HCT116 (cell line): ENCODE measurements at regions not wholly inside any gene's neighbourhood (a gene's known extent, or its start where the extent isn't known, plus 50 kb on each side); places are given as distances from the start of the nearest gene placed in this dataset.

Experiments used
- ATAC-seq: fragments of 200-7000 bp; cut with Tn5 transposase; 2 replicates; pipeline ENCODE4 v1.9.1; 2020; ENCODE audit warnings: mild to moderate bottlenecking, moderate library complexity
- BruUV-seq: library from RNA; stranded (reverse); fragments of 400-500 nt; replicated peaks from 2 replicates; lab custom pipeline; 2021; lab: Mats Ljungman, UMichigan
- CTCF ChIA-PET: fragments of 300-600 bp; sonication (Branson Sonifier 250); formaldehyde crosslinking; loops from one replicate; lab custom pipeline; 2021; ENCODE audit warnings: antibody characterized with exemption; lab: Charles Lee
- POLR2A ChIA-PET: fragments of 300-600, 350-600 bp; sonication (Branson Sonifier 250); formaldehyde crosslinking; loops from one replicate; lab custom pipeline; 2021; ENCODE audit warnings: antibody characterized with exemption; lab: Charles Lee
- RAD21 ChIA-PET, 2 experiments: fragments of 300-600 bp; sonication (Branson Sonifier 250); formaldehyde crosslinking; loops; one replicate each; lab custom pipeline; 2023; ENCODE audit warnings: low total read pairs in 2 of 2; ENCODE audit not compliant: uncharacterized antibody in 2 of 2, unreplicated experiment in 2 of 2, low non-redundant PET in 1 of 2; lab: Charles Lee
- DNase-seq: peaks from one replicate; pipeline ENCODE4 v3.0.0-alpha.2; 2010; ENCODE audit warnings: low read depth, low spot score
- H2AFZ ChIP-seq: fragments of 200-600 bp; shearing (Covaris generic), sonication (generic); 2 replicates; pipeline ENCODE4 v1.6.1; 2017; ENCODE audit warnings: low read depth, mixed run types, mixed read lengths, antibody characterized with exemption, low read length; ENCODE audit not compliant: poor library complexity, severe bottlenecking
- H3K27ac ChIP-seq: 2 replicates; pipeline ENCODE4 v1.5.1; 2012; ENCODE audit warnings: low read depth, low read length
- H3K27me3 ChIP-seq: fragments of 200-600 bp; sonication (generic); 2 replicates; pipeline ENCODE4 v1.6.1; 2016; ENCODE audit warnings: mixed run types, low read length, mixed read lengths; ENCODE audit not compliant: insufficient read depth
- H3K36me3 ChIP-seq, 2 experiments: fragments of 200-500 bp in 1 of 2; fragments of 200-600 bp in 1 of 2; sonication (Bioruptor generic) in 1 of 2; sonication (generic) in 1 of 2; 2 replicates each; pipeline versions ENCODE4 v1.5.1 to v1.6.1; 2014 to 2016; ENCODE audit warnings: low read length in 2 of 2, inconsistent platforms in 1 of 2, mixed read lengths in 1 of 2, mixed run types in 1 of 2; ENCODE audit not compliant: insufficient read depth in 2 of 2, control insufficient read depth in 1 of 2
- H3K4me1 ChIP-seq, 2 experiments: fragments of 200-600 bp in 1 of 2; sonication (generic) in 1 of 2; 2 replicates each; pipeline versions ENCODE4 v1.5.1 to v1.6.1; 2012 to 2017; ENCODE audit warnings: low read length in 2 of 2, inconsistent platforms in 1 of 2, mild to moderate bottlenecking in 1 of 2, mixed read lengths in 1 of 2, mixed run types in 1 of 2, moderate library complexity in 1 of 2; ENCODE audit not compliant: insufficient read depth in 2 of 2, control insufficient read depth in 1 of 2
- H3K4me2 ChIP-seq: fragments of 200-600 bp; sonication (generic); 2 replicates; pipeline ENCODE4 v1.6.1; 2017; ENCODE audit warnings: mixed run types, low read length, mixed read lengths
- H3K4me3 ChIP-seq, 2 experiments: fragments of 200-600 bp in 1 of 2; sonication (generic) in 1 of 2; replicated peaks in 1 of 2; 2 replicates each; pipeline ENCODE4 v1.5.1; 2011 to 2016; ENCODE audit warnings: low read length in 2 of 2, control low read depth in 1 of 2, low read depth in 1 of 2, mild to moderate bottlenecking in 1 of 2, mixed read lengths in 1 of 2, mixed run types in 1 of 2
- H3K79me2 ChIP-seq: fragments of 200-600 bp; sonication (generic); 2 replicates; pipeline ENCODE4 v1.6.1; 2017; ENCODE audit warnings: mild to moderate bottlenecking, mixed run types, low read length, moderate library complexity, mixed read lengths; ENCODE audit not compliant: insufficient read depth
- H3K9ac ChIP-seq: fragments of 200-600 bp; sonication (generic); 2 replicates; pipeline ENCODE4 v1.6.1; 2016; ENCODE audit warnings: low read length, mixed read lengths
- H3K9me2 ChIP-seq: fragments of 200-600 bp; sonication (generic), shearing (Covaris generic); 2 replicates; pipeline ENCODE4 v1.6.1; 2017; ENCODE audit warnings: mixed run types, mild to moderate bottlenecking, moderate library complexity; ENCODE audit not compliant: insufficient read depth
- H3K9me3 ChIP-seq, 2 experiments: fragments of 200-500 bp in 1 of 2; fragments of 200-600 bp in 1 of 2; sonication (Bioruptor generic) in 1 of 2; sonication (generic) in 1 of 2; 2 replicates each; pipeline ENCODE4 v1.6.1; 2014 to 2017; ENCODE audit warnings: low read length in 2 of 2, mixed read lengths in 2 of 2, inconsistent platforms in 1 of 2, low read depth in 1 of 2, mild to moderate bottlenecking in 1 of 2, mixed run types in 1 of 2, moderate library complexity in 1 of 2; ENCODE audit not compliant: control insufficient read depth in 1 of 2, insufficient read depth in 1 of 2
- H4K20me1 ChIP-seq: fragments of 200-600 bp; sonication (generic), shearing (Covaris generic); 2 replicates; pipeline ENCODE4 v1.6.1; 2017; ENCODE audit warnings: mixed run types, mild to moderate bottlenecking, moderate library complexity; ENCODE audit not compliant: insufficient read depth
- CBX3 ChIP-seq: IDR thresholded peaks from 2 replicates; pipeline ENCODE4 v1.6.1; 2012; ENCODE audit warnings: low read depth
- CEBPB ChIP-seq: IDR thresholded peaks from 2 replicates; pipeline ENCODE4 v1.6.1; 2012; ENCODE audit warnings: low read depth
- ELF1 ChIP-seq: IDR thresholded peaks from 2 replicates; pipeline ENCODE4 v1.6.1; 2012; ENCODE audit warnings: low read depth, borderline replicate concordance
- EZH2 ChIP-seq: fragments of 200-600 bp; sonication (generic); IDR thresholded peaks from 2 replicates; pipeline ENCODE4 v1.6.1; 2017; ENCODE audit warnings: antibody characterized with exemption, mixed run types
- EZH2phosphoT487 ChIP-seq: fragments of 200-600 bp; IDR thresholded peaks from 2 replicates; pipeline ENCODE4 v1.6.1; 2018; ENCODE audit warnings: antibody characterized with exemption, borderline replicate concordance
- FOSL1 ChIP-seq: IDR thresholded peaks from 2 replicates; pipeline ENCODE4 v1.6.1; 2012; ENCODE audit warnings: low read depth
- JUND ChIP-seq: IDR thresholded peaks from 2 replicates; pipeline ENCODE4 v1.6.1; 2012
- POLR2AphosphoS5 ChIP-seq: IDR thresholded peaks from 2 replicates; pipeline ENCODE4 v1.6.1; 2011; ENCODE audit warnings: mild to moderate bottlenecking, low read depth, low read length, moderate library complexity
- REST ChIP-seq: IDR thresholded peaks from 2 replicates; pipeline ENCODE4 v1.6.1; 2012; ENCODE audit warnings: low read depth
- YY1 ChIP-seq: IDR thresholded peaks from 2 replicates; pipeline ENCODE4 v1.6.1; 2011; ENCODE audit warnings: low read length, low read depth, moderate library complexity, mild to moderate bottlenecking; ENCODE audit not compliant: insufficient replicate concordance; ENCODE audit errors: extremely low read depth
- ZBTB33 ChIP-seq: IDR thresholded peaks from 2 replicates; pipeline ENCODE4 v1.6.1; 2011; ENCODE audit warnings: mild to moderate bottlenecking, low read length, moderate library complexity; ENCODE audit not compliant: insufficient replicate concordance; ENCODE audit errors: extremely low read depth
- ZFX ChIP-seq: fragments of 450-650 bp; IDR thresholded peaks from 2 replicates; pipeline ENCODE4 v1.6.1; 2017
- ZNF274 ChIP-seq: fragments of 200-500 bp; sonication (Bioruptor generic); IDR thresholded peaks from 2 replicates; pipeline ENCODE4 v1.6.1; 2014; ENCODE audit warnings: mild to moderate bottlenecking, low read depth, low read length, inconsistent platforms
- intact Hi-C: fragments of 100-400 bp; cut with micrococcal nuclease; formaldehyde crosslinking; loops from 2 replicates; pipeline ENCODE4 v1.10.0; 2022
- TF ChIP-seq, protein P1 (sequence below), 3 experiments: fragments of 200-600 bp in 1 of 3; sonication (generic) in 1 of 3; IDR thresholded peaks in 2 of 3; conservative IDR thresholded peaks in 1 of 3; 2 replicates each; pipeline ENCODE4 v1.5.1; 2012 to 2017; ENCODE audit warnings: low read depth in 2 of 3, low read length in 2 of 3, antibody characterized with exemption in 1 of 3, borderline replicate concordance in 1 of 3, control low read depth in 1 of 3, mild to moderate bottlenecking in 1 of 3, mixed read lengths in 1 of 3, mixed run types in 1 of 3, moderate library complexity in 1 of 3; ENCODE audit not compliant: insufficient read depth in 1 of 3
- TF ChIP-seq, protein P2 (sequence below): IDR thresholded peaks from 2 replicates; pipeline ENCODE4 v1.6.1; 2012

DNA sequence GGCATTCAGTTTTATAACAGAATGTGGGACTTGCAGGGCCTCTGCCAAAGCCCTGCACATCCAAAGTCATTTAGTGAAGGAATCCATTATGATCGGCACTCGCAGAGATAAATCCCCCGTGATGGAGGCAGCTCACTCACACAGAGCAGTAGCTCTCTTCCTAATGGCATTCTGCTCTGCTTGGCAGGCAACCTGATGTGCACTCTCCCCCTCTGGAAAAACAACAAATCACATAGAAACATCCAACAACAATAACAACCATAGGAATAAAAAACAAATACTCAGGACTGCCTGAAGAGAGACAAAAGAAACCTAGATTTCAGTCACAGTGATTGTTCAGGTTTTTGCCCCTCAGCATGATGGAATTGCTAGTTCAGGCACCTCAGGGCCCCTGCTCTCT lies 59.7 kb downstream of the NAA11 start:
- Histone ChIP-seq H3K4me2 (no peak overlapping the region), H3K79me2 (no peaks in the 10 kb centered on the region), H3K9me3 (no peaks in the 10 kb centered on the region), H3K27ac (no peak overlapping the region), H4K20me1 (no peaks in the 10 kb centered on the region), H2AFZ (no peak overlapping the region), H3K9me2 (no peaks in the 10 kb centered on the region), H3K27me3 (peaks cover 16% of the 10 kb centered on the region), H3K4me1 (no peaks in the 10 kb centered on the region), H3K4me3 (no peak overlapping the region), H3K36me3 (no peaks in the 10 kb centered on the region), H3K9ac (no peak overlapping the region)
- DNase-seq (no peak), ATAC-seq (no peak)
- ChIA-PET RAD21 (no interaction called here), CTCF (no interaction called here), POLR2A (no interaction called here)
- TF ChIP-seq JUND (no peak), ZNF274 (no peak), FOSL1 (no peak), CEBPB (no peak), EZH2 (no peak), EZH2phosphoT487 (no peak), YY1 (no peak), ZFX (no peak)
- TF ChIP-seq, protein P1, sequence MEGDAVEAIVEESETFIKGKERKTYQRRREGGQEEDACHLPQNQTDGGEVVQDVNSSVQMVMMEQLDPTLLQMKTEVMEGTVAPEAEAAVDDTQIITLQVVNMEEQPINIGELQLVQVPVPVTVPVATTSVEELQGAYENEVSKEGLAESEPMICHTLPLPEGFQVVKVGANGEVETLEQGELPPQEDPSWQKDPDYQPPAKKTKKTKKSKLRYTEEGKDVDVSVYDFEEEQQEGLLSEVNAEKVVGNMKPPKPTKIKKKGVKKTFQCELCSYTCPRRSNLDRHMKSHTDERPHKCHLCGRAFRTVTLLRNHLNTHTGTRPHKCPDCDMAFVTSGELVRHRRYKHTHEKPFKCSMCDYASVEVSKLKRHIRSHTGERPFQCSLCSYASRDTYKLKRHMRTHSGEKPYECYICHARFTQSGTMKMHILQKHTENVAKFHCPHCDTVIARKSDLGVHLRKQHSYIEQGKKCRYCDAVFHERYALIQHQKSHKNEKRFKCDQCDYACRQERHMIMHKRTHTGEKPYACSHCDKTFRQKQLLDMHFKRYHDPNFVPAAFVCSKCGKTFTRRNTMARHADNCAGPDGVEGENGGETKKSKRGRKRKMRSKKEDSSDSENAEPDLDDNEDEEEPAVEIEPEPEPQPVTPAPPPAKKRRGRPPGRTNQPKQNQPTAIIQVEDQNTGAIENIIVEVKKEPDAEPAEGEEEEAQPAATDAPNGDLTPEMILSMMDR (IDR thresholded peaks at IDR 0.05 in 2 of 3, conservative IDR thresholded peaks at IDR 0.05 in 1 of 3; ENCODE audit: borderline replicate concordance in 1 of 3, insufficient read depth in 1 of 3, low read depth in 2 of 3, low read length in 2 of 3), result no peak
- no TSS peak for BruUV-seq
- intact Hi-C loops, result no loop called here

DNA sequence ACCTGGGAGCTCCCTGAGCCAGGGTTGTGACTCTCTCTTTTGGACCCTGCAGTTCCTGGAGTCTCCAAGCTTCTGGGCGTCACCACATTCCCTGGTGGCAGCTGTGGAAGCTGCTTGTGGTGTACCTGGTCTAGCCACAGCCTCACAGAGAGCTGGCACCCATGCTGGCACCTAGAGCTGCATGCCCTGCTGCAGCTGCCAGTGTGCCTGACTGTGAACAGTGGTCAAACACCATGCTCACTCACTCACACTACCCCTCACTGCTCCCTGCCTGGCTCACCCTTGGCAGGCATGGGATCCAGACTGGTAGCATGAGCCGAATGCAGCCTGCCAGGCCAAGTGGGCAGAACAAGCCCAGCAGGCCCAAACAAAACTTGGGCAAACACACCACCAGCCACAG lies 66.6 kb downstream of the NAA11 start:
- no peaks in the 10 kb centered on the region for H3K4me1 ChIP-seq
- POLR2A ChIA-PET, result no interaction called here
- H3K9me2 ChIP-seq, result no peaks in the 10 kb centered on the region
- no peaks in the 10 kb centered on the region for H4K20me1 ChIP-seq
- no peak for DNase-seq
- no peak overlapping the region for H3K4me3 ChIP-seq
- intact Hi-C loops, result no loop called here
- H2AFZ ChIP-seq, result no peak overlapping the region
- no TSS peak for BruUV-seq
- RAD21 ChIA-PET, result no interaction called here
- H3K9ac ChIP-seq, result no peak overlapping the region
- no peak overlapping the region for H3K27ac ChIP-seq
- CTCF ChIA-PET, result no interaction called here
- peaks cover 9% of the 10 kb centered on the region for H3K27me3 ChIP-seq
- no peaks in the 10 kb centered on the region for H3K79me2 ChIP-seq
- no peak overlapping the region for H3K4me2 ChIP-seq
- no peaks in the 10 kb centered on the region for H3K9me3 ChIP-seq
- ATAC-seq, result no peak
- no peaks in the 10 kb centered on the region for H3K36me3 ChIP-seq
- TF ChIP-seq ELF1 (no peak), REST (no peak), CBX3 (no peak), ZBTB33 (no peak), POLR2AphosphoS5 (no peak)
- TF ChIP-seq, protein P2, sequence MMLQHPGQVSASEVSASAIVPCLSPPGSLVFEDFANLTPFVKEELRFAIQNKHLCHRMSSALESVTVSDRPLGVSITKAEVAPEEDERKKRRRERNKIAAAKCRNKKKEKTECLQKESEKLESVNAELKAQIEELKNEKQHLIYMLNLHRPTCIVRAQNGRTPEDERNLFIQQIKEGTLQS, result no peak
